Neural crest cell (in vitro differentiated cells): ENCODE measurements at regions not wholly inside any gene's neighbourhood (a gene's known extent, or its start where the extent isn't known, plus 50 kb on each side); places are given as distances from the start of the nearest gene placed in this dataset.

Source experiments
- DNase-seq: peaks from one replicate; pipeline ENCODE4 v3.0.0; 2021; ENCODE audit warnings: low read depth, mixed read lengths, low spot score
- H3K27ac Mint-ChIP-seq: one replicate; pipeline ENCODE4 v1.8.0; 2021; ENCODE audit warnings: mild to moderate bottlenecking, mixed read lengths; ENCODE audit not compliant: unreplicated experiment
- H3K27me3 Mint-ChIP-seq: 2 replicates; pipeline ENCODE4 v1.8.0; 2021; ENCODE audit warnings: low read depth, mild to moderate bottlenecking, mixed read lengths
- H3K36me3 Mint-ChIP-seq: 2 replicates; pipeline ENCODE4 v1.8.0; 2021; ENCODE audit warnings: low read depth, mild to moderate bottlenecking, mixed read lengths
- H3K4me1 Mint-ChIP-seq: 2 replicates; pipeline ENCODE4 v1.8.0; 2021; ENCODE audit warnings: mixed read lengths
- H3K4me3 Mint-ChIP-seq: one replicate; pipeline ENCODE4 v1.8.0; 2021; ENCODE audit warnings: mild to moderate bottlenecking, mixed read lengths
- H3K9me3 Mint-ChIP-seq: 2 replicates; pipeline ENCODE4 v1.8.0; 2021; ENCODE audit warnings: mixed read lengths
- CTCF ChIP-seq: fragments of 200-600 bp; sonication (generic); conservative IDR thresholded peaks from 2 replicates; pipeline ENCODE4 v1.5.0; 2021; ENCODE audit warnings: antibody characterized with exemption, mild to moderate bottlenecking

DNA sequence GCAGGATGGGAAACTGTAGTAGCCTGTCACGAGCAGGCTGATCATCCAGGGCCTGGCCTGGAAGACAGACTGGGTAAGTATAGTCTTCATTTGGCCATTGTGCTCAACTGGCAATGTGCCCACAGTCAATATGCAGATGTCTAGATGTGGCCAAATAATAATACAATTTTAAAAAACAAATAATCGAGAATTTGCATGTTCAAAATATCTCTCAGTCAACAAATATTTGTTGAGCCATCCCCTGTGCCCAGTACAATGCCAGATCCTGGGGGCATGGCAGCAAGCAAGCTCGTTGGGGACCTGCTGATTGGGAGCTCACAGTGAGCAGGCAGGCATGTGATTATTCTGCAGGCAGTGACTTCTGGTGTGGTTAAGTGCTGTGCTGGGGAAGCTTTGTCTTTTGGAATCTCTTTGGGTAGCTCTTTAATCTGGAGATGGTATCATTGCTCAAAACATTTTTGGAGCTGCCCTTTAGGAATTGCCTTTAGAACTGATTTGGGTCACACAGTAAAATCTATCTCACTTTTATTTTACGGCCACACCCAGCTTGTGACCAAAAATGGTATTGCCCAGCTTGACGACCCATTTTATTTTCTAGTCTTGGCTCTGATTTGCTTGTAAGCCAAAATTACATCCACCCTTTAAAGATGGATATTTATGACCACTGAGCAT, 92.2 kb downstream of the PLCE1 start:
- Mint-ChIP-seq H3K27me3 (no peaks in the 10 kb centered on the region), H3K36me3 (no peaks in the 10 kb centered on the region), H3K4me1 (no peaks in the 10 kb centered on the region), H3K9me3 (no peaks in the 10 kb centered on the region), H3K4me3 (no peak overlapping the region), H3K27ac (no peak overlapping the region)
- no peak for DNase-seq
- TF ChIP-seq CTCF: no peak

GRCh38 chr10:94088926-94089381, 95.2 kb downstream of the PLCE1 start:
- Mint-ChIP-seq H3K27ac (no peak overlapping the region), H3K27me3 (no peaks in the 10 kb centered on the region), H3K4me3 (no peak overlapping the region), H3K9me3 (no peaks in the 10 kb centered on the region), H3K36me3 (no peaks in the 10 kb centered on the region), H3K4me1 (no peaks in the 10 kb centered on the region)
- no peak for DNase-seq
- no peak for TF ChIP-seq CTCF

GRCh38 chr10:94091649-94092048, 97.9 kb downstream of the PLCE1 start:
- Mint-ChIP-seq H3K4me1 (no peaks in the 10 kb centered on the region), H3K36me3 (no peaks in the 10 kb centered on the region), H3K4me3 (no peak overlapping the region), H3K9me3 (no peaks in the 10 kb centered on the region), H3K27ac (no peak overlapping the region), H3K27me3 (no peaks in the 10 kb centered on the region)
- no peak for TF ChIP-seq CTCF
- no peak for DNase-seq

- Mint-ChIP-seq H3K4me3 (no peak overlapping the region), H3K27ac (no peak overlapping the region), H3K9me3 (no peaks in the 10 kb centered on the region), H3K4me1 (no peaks in the 10 kb centered on the region), H3K36me3 (no peaks in the 10 kb centered on the region), H3K27me3 (no peaks in the 10 kb centered on the region)
- DNase-seq: no peak
- no peak for TF ChIP-seq CTCF
Measured at GRCh38 chr10:94092848-94093247, 99.1 kb downstream of the PLCE1 start.

DNA sequence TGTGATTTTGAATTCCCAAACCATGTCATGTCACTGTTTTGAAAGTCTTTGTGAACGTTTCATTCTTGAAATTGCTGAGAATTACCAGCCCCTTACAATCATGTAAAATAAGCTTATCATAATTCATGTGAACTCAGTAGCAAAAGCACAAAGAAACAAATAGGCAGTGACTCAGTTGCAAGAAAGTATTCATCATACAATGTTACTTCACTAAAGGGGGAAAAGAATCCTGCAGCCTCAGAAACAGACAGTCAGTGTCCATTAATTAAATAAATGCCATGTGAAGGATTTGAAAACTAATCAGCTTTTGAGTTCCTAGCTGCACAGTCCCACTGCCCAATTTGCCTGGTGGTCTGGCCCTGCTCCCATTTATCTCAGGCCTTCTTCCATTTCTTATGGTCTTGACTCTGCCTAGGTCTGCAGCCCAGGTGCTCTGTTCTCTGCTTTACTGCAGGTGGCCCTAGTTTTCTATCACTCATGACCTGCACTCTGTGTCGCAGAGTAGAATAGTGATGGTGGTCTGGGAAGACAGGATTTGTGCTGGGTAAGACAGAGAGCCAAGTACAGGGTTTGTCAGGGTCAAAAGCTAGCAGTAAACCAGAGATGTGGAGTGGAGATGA, 99.7 kb downstream of the PLCE1 start:
- no peak for DNase-seq
- H3K9me3 Mint-ChIP-seq: no peaks in the 10 kb centered on the region
- no peaks in the 10 kb centered on the region for H3K36me3 Mint-ChIP-seq
- H3K27ac Mint-ChIP-seq: peak overlapping the region; percentile 76
- TF ChIP-seq CTCF: no peak
- no peaks in the 10 kb centered on the region for H3K4me1 Mint-ChIP-seq
- no peaks in the 10 kb centered on the region for H3K27me3 Mint-ChIP-seq
- H3K4me3 Mint-ChIP-seq: no peak overlapping the region
